Liver (tissue), 8 donors: ENCODE measurements at regions not wholly inside any gene's neighbourhood (a gene's known extent, or its start where the extent isn't known, plus 50 kb on each side); places are given as distances from the start of the nearest gene placed in this dataset.

ENCODE experiments used
- DNase-seq: peaks from one replicate; pipeline ENCODE4 v3.0.0-alpha.2; 2017; ENCODE audit warnings: low spot score
- H3K27ac ChIP-seq, 2 donors: one replicate each; pipeline ENCODE4 v1.7.0; 2013; ENCODE audit warnings: inconsistent platforms in 2 of 2, low read length in 2 of 2, control low read depth in 1 of 2, low read depth in 1 of 2, mild to moderate bottlenecking in 1 of 2
- H3K27me3 ChIP-seq, 4 donors: one replicate each; pipeline versions ENCODE4 v1.6.1 to v1.7.0; 2013; ENCODE audit warnings: low read length in 3 of 4, inconsistent platforms in 1 of 4, mild to moderate bottlenecking in 1 of 4, moderate library complexity in 1 of 4; ENCODE audit not compliant: control insufficient read depth in 4 of 4, insufficient read depth in 4 of 4
- H3K36me3 ChIP-seq, 4 donors: one replicate each; pipeline versions ENCODE4 v1.6.1 to v1.7.0; 2013; ENCODE audit warnings: low read length in 3 of 4, mild to moderate bottlenecking in 3 of 4, low read depth in 1 of 4, moderate library complexity in 1 of 4; ENCODE audit not compliant: control insufficient read depth in 4 of 4, insufficient read depth in 3 of 4
- H3K4me1 ChIP-seq, 4 donors: one replicate each; pipeline versions ENCODE4 v1.6.1 to v1.7.0; 2013; ENCODE audit warnings: low read length in 3 of 4, mild to moderate bottlenecking in 3 of 4, moderate library complexity in 1 of 4; ENCODE audit not compliant: control insufficient read depth in 4 of 4, insufficient read depth in 4 of 4
- H3K4me3 ChIP-seq, 3 donors: one replicate each; pipeline versions ENCODE4 v1.6.1 to v1.7.0; 2013; ENCODE audit warnings: low read length in 3 of 3, control low read depth in 1 of 3, low read depth in 1 of 3, mild to moderate bottlenecking in 1 of 3
- H3K9ac ChIP-seq, 2 donors: one replicate each; pipeline ENCODE4 v1.7.0; 2013; ENCODE audit warnings: low read length in 2 of 2, mild to moderate bottlenecking in 2 of 2, moderate library complexity in 2 of 2, control low read depth in 1 of 2, low read depth in 1 of 2
- H3K9me3 ChIP-seq, 4 donors: one replicate each; pipeline versions ENCODE4 v1.6.1 to v1.7.0; 2013; ENCODE audit warnings: low read length in 3 of 4; ENCODE audit not compliant: control insufficient read depth in 4 of 4
- EGR1 ChIP-seq, 2 donors: IDR thresholded peaks; 2 replicates each; pipeline ENCODE4 v1.6.1; 2016 to 2018; ENCODE audit warnings: antibody characterized with exemption in 2 of 2, low read depth in 2 of 2
- FOXA1 ChIP-seq: IDR thresholded peaks from 2 replicates; pipeline ENCODE4 v1.6.1; 2016; ENCODE audit warnings: antibody characterized with exemption
- FOXA2 ChIP-seq: IDR thresholded peaks from 2 replicates; pipeline ENCODE4 v1.6.1; 2016; ENCODE audit warnings: antibody characterized with exemption
- GABPA ChIP-seq, 2 donors: IDR thresholded peaks in 1 of 2; conservative IDR thresholded peaks in 1 of 2; 2 replicates each; pipeline ENCODE4 v1.6.1; 2016; ENCODE audit warnings: antibody characterized with exemption in 2 of 2, mild to moderate bottlenecking in 1 of 2, moderate library complexity in 1 of 2
- HNF4A ChIP-seq, 2 donors: conservative IDR thresholded peaks; 2 replicates each; pipeline ENCODE4 v1.6.1; 2016; ENCODE audit warnings: antibody characterized with exemption in 2 of 2, mild to moderate bottlenecking in 2 of 2
- HNF4G ChIP-seq: IDR thresholded peaks from 2 replicates; pipeline ENCODE4 v1.6.1; 2016; ENCODE audit warnings: antibody characterized with exemption
- JUND ChIP-seq, 2 donors: IDR thresholded peaks; 2 replicates each; pipeline ENCODE4 v1.6.1; 2016; ENCODE audit warnings: antibody characterized with exemption in 2 of 2
- NR2F2 ChIP-seq: IDR thresholded peaks from 2 replicates; pipeline ENCODE4 v1.6.1; 2016; ENCODE audit warnings: antibody characterized with exemption
- RAD21 ChIP-seq, 2 donors: IDR thresholded peaks; 2 replicates each; pipeline ENCODE4 v1.6.1; 2016; ENCODE audit warnings: antibody characterized with exemption in 2 of 2, mild to moderate bottlenecking in 2 of 2
- RXRA ChIP-seq, 2 donors: IDR thresholded peaks; 2 replicates each; pipeline ENCODE4 v1.6.1; 2017 to 2018; ENCODE audit warnings: antibody characterized with exemption in 2 of 2, mild to moderate bottlenecking in 1 of 2
- SP1 ChIP-seq: IDR thresholded peaks from 2 replicates; pipeline ENCODE4 v1.6.1; 2018; ENCODE audit warnings: antibody characterized with exemption, mild to moderate bottlenecking
- TAF1 ChIP-seq: conservative IDR thresholded peaks from 2 replicates; pipeline ENCODE4 v1.6.1; 2016; ENCODE audit warnings: antibody characterized with exemption, mild to moderate bottlenecking
- YY1 ChIP-seq: IDR thresholded peaks from 2 replicates; pipeline ENCODE4 v1.6.1; 2016; ENCODE audit warnings: antibody characterized with exemption, mild to moderate bottlenecking
- WGBS: extraction: QIAGEN DNeasy Blood & Tissue Kit; methylation state at CpG from one replicate; pipeline ENCODE4 v1.1.7; 2013; 5-methylcytosine and 5-hydroxymethylcytosine counted together
- TF ChIP-seq, protein P1 (sequence below): IDR thresholded peaks from 2 replicates; pipeline ENCODE4 v1.6.1; 2016; ENCODE audit warnings: antibody characterized with exemption, mild to moderate bottlenecking
- TF ChIP-seq, protein P2 (sequence below): fragments of 150-350 bp; IDR thresholded peaks from 2 replicates; pipeline ENCODE4 v1.5.1; 2017; ENCODE audit warnings: improper control_type of control experiment, low read depth, low read length; ENCODE audit not compliant: missing input control
- TF ChIP-seq, protein P3 (sequence below): IDR thresholded peaks from 2 replicates; pipeline ENCODE4 v1.6.1; 2016; ENCODE audit warnings: antibody characterized with exemption
- TF ChIP-seq, protein P4 (sequence below): IDR thresholded peaks from 2 replicates; pipeline ENCODE4 v1.6.1; 2016; ENCODE audit warnings: antibody characterized with exemption
- TF ChIP-seq, protein P5 (sequence below): IDR thresholded peaks from 2 replicates; pipeline ENCODE4 v1.6.1; 2016; ENCODE audit warnings: antibody characterized with exemption
- donor health status: healthy.
- donor health status: healthy.
- donor health status: healthy.
- donor health status: healthy.
- donor health status: healthy.

DNA sequence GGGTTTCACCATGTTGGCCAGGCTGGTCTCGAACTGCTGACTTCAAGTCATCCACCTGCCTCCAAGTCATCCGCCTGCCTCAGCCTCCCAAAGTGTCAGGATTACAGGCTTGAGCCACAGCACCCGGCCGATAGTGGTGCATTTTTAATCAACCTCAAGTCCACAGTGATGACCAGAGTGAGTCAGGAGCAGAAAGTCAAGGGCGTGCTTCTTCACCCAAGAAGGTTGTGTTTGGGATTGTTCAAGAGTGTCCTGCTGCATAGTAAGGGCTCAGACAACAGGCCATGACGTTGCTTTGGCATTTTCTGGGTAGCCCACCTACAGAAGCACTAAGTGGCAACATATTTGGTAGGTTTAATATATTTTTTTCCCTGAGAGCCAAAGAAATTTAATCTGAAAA lies 108.3 kb upstream of the FAM20A start:
- Histone ChIP-seq H3K36me3 (no peaks in the 10 kb centered on the region), H3K27ac (no peak overlapping the region), H3K9ac (no peak overlapping the region), H3K4me1 (no peaks in the 10 kb centered on the region), H3K9me3 (no peaks in the 10 kb centered on the region), H3K4me3 (no peak overlapping the region), H3K27me3 (no peaks in the 10 kb centered on the region)
- WGBS, result 91% methylated on average over 6 of the region's 6 CpGs
- TF ChIP-seq RXRA (IDR thresholded peaks at IDR 0.05) (no peak), SP1 (no peak), FOXA2 (no peak), HNF4G (no peak), RAD21 (IDR thresholded peaks at IDR 0.05) (no peak), YY1 (no peak), TAF1 (no peak), GABPA (IDR thresholded peaks at IDR 0.05 in 1 of 2, conservative IDR thresholded peaks at IDR 0.05 in 1 of 2) (no peak), JUND (IDR thresholded peaks at IDR 0.05) (no peak), EGR1 (IDR thresholded peaks at IDR 0.05; ENCODE audit: low read depth in 2 of 2) (no peak), FOXA1 (no peak), HNF4A (conservative IDR thresholded peaks at IDR 0.05) (no peak), NR2F2 (no peak)
- TF ChIP-seq, protein P1, sequence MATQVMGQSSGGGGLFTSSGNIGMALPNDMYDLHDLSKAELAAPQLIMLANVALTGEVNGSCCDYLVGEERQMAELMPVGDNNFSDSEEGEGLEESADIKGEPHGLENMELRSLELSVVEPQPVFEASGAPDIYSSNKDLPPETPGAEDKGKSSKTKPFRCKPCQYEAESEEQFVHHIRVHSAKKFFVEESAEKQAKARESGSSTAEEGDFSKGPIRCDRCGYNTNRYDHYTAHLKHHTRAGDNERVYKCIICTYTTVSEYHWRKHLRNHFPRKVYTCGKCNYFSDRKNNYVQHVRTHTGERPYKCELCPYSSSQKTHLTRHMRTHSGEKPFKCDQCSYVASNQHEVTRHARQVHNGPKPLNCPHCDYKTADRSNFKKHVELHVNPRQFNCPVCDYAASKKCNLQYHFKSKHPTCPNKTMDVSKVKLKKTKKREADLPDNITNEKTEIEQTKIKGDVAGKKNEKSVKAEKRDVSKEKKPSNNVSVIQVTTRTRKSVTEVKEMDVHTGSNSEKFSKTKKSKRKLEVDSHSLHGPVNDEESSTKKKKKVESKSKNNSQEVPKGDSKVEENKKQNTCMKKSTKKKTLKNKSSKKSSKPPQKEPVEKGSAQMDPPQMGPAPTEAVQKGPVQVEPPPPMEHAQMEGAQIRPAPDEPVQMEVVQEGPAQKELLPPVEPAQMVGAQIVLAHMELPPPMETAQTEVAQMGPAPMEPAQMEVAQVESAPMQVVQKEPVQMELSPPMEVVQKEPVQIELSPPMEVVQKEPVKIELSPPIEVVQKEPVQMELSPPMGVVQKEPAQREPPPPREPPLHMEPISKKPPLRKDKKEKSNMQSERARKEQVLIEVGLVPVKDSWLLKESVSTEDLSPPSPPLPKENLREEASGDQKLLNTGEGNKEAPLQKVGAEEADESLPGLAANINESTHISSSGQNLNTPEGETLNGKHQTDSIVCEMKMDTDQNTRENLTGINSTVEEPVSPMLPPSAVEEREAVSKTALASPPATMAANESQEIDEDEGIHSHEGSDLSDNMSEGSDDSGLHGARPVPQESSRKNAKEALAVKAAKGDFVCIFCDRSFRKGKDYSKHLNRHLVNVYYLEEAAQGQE, result no peak
- TF ChIP-seq, protein P2, sequence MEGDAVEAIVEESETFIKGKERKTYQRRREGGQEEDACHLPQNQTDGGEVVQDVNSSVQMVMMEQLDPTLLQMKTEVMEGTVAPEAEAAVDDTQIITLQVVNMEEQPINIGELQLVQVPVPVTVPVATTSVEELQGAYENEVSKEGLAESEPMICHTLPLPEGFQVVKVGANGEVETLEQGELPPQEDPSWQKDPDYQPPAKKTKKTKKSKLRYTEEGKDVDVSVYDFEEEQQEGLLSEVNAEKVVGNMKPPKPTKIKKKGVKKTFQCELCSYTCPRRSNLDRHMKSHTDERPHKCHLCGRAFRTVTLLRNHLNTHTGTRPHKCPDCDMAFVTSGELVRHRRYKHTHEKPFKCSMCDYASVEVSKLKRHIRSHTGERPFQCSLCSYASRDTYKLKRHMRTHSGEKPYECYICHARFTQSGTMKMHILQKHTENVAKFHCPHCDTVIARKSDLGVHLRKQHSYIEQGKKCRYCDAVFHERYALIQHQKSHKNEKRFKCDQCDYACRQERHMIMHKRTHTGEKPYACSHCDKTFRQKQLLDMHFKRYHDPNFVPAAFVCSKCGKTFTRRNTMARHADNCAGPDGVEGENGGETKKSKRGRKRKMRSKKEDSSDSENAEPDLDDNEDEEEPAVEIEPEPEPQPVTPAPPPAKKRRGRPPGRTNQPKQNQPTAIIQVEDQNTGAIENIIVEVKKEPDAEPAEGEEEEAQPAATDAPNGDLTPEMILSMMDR, result no peak
- TF ChIP-seq, protein P3, sequence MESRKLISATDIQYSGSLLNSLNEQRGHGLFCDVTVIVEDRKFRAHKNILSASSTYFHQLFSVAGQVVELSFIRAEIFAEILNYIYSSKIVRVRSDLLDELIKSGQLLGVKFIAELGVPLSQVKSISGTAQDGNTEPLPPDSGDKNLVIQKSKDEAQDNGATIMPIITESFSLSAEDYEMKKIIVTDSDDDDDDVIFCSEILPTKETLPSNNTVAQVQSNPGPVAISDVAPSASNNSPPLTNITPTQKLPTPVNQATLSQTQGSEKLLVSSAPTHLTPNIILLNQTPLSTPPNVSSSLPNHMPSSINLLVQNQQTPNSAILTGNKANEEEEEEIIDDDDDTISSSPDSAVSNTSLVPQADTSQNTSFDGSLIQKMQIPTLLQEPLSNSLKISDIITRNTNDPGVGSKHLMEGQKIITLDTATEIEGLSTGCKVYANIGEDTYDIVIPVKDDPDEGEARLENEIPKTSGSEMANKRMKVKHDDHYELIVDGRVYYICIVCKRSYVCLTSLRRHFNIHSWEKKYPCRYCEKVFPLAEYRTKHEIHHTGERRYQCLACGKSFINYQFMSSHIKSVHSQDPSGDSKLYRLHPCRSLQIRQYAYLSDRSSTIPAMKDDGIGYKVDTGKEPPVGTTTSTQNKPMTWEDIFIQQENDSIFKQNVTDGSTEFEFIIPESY, result no peak
- TF ChIP-seq, protein P4, sequence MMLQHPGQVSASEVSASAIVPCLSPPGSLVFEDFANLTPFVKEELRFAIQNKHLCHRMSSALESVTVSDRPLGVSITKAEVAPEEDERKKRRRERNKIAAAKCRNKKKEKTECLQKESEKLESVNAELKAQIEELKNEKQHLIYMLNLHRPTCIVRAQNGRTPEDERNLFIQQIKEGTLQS, result no peak
- TF ChIP-seq, protein P5, sequence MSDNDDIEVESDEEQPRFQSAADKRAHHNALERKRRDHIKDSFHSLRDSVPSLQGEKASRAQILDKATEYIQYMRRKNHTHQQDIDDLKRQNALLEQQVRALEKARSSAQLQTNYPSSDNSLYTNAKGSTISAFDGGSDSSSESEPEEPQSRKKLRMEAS, result no peak
- DNase-seq, result no peak

DNA sequence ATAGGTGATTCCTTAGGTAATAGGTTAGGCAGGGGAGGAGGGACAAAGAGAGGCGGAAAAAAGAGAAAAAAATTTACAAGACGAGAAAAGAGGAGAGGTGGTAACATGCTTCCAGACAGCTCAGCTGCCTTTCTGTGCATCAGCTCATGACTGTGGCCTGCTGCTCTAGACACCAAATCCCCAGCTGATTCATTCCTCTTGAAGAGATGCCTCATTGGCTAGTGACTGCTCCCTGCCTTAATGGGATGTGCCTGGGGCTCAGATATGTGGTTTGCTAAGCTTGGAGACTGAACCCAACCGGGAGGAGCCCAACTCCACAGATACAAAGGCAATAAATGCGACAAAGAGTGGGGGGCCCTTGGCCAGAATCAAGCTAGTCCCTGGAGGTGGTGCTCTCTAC lies 105.9 kb upstream of the FAM20A start:
- H3K9me3 ChIP-seq, result no peaks in the 10 kb centered on the region
- no peak overlapping the region for H3K4me3 ChIP-seq
- DNase-seq, result no peak
- TF ChIP-seq FOXA2 (no peak), JUND (IDR thresholded peaks at IDR 0.05) (no peak)
- no peak overlapping the region for H3K9ac ChIP-seq
- no peaks in the 10 kb centered on the region for H3K36me3 ChIP-seq
- H3K4me1 ChIP-seq, result no peaks in the 10 kb centered on the region
- WGBS, result 93% methylated on average over 4 of the region's 4 CpGs
- H3K27me3 ChIP-seq, result no peaks in the 10 kb centered on the region
- H3K27ac ChIP-seq, result no peak overlapping the region
